ENCODE measurements at regions not wholly inside any gene's neighbourhood (a gene's known extent, or its start where the extent isn't known, plus 50 kb on each side); places are given as distances from the start of the nearest gene placed in this dataset.

DNA sequence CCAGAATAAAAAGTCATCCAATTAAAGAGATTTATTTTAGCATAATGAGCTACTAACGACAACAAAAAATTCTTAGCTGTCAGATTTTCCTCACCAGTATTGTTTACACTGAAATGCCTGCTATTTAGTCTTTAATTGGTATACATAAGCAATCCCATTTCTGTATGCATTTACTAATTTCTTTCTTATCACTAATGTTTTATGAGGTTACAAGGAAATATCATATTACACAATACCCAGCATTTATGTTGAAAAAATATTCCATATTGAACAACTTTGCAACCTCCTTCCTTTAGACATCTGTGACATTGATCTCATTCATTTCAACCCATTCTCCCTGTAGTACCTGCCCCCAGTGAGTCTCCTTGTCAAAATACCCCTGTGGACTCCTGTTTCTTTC, 135.4 kb downstream of the SLITRK6 start:
- no peak for DNase-seq

DNA sequence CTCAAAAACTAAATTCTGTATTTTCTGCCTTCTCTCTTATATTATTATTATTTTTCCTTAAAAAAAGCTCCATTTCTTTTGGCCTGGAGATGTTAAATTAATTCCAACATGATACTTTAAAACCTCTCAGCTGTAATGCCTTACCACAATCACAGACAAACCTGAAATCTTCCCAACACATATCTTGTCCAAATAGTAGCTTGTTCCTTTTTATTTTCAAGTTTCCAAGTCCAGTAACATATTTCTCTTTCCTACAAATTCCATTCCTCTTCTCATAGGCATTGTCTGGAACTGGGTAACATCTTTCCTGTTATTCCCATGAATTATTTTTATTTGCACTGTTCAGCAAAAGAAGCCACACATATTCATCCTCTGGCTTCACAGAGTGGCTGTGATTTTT, 137.0 kb downstream of the SLITRK6 start:
- DNase-seq: no peak

DNA sequence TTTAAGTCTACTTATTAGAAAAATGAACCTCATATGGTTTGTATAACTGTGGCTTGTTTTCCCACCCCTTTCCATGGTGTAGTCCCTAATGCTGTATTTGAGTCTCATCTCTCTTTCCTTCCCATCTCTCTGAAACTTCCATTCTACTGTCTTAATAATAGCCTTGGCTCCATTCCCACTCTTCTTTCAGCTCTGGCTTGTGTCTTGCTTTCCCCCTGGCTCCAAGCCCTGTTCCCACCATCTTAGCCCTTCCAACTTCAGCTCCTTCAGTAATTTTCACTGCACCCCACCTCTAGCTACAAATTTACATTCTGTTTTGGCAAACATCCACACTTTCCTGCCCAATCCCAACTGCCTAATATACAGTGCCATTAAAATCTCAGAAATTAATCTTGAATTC, 137.5 kb downstream of the SLITRK6 start:
- DNase-seq: no peak

DNA sequence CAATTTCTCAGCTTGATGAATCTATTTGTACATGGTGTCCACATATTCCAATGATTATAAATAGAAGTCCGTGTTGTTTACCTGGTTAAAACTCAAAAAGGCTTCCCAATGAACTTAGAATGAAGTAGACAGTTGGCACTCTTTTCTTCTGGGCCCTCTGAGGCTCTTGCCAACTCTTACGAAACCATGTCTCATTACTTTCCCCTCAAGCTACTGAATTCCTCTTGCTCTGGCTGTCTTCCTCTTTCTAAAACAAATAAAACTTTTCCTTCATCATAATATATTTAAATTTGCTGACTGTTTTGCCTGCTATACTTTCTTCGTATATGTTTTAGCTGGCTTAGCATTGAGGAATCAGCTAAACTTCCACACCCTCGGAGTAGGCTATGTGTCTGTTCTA, 139.7 kb downstream of the SLITRK6 start:
- DNase-seq: no peak

DNA sequence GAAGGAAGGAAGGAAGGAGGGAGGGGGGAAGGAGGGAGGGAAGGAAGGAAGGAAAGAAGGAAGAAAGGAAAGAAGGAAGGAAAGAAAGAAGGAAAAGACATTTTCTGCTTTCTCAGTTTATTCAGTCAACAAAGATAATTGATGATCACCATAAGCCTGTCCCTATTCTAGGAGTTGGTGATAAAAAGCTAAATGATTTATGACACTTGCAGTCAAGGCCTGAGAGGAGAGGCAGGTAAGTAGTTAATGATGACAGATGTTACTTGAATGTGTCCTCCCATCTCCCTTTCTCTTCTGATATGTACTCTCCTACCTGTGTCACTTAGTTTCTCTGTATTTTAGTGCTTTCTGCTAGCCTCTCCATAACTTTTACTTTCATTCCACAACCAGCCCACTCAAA, 141.3 kb downstream of the SLITRK6 start:
- DNase-seq: no peak

DNA sequence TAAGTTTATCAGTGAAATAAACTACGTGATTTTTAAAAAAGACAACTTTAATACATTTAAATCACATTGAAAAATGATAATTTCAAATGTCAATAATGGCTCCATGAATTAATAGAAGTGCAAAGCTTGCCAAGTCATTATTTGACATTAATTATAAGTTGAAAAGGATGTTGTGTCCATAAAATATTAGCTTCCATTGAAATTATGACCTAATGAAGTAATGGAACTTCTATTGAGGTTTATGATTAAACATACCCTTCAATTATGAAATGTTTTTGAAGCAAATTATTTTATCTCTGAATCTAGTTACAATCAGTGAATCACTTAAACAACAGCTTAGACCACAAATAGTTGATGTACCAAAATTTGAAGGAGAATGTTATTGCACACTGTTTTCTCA, 144.2 kb downstream of the SLITRK6 start:
- DNase-seq: no peak

DNA sequence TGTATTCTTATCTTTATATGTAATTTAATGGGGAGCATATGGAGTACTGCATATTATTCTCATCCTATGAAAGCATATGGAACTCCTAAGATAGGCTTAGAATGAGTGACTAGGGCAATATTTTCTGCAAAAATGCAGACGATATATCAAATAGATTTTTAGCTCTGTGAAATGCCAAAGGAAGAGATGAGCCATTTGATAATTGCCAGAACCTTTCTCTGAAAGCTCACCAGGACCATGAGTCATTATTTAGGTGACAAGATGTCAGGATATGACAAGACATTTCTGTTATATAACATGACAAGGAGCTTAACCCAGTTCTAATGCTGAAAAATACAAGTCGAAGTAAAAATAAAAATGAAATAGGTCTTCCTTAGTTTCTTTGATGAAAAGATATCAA, 145.0 kb downstream of the SLITRK6 start:
- no peak for DNase-seq

DNA sequence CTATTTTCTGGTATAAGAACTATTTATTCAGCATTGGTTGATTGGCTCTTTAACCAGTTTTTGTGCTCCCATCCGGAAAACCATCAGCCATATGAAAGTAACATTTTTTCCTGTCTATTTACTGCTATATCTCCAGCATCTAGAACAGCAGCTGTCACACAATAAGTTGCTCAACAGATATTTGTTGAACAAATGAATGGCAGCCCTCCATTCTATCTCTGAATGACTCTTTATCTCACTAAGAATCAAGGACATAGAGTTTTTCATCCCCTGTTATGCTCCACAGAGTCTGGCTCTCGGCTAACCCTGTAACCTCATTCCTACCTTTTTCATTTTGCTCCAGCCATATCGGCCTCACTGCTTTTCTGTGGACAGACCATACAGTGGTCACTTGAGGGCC, 145.5 kb downstream of the SLITRK6 start:
- DNase-seq: no peak

DNA sequence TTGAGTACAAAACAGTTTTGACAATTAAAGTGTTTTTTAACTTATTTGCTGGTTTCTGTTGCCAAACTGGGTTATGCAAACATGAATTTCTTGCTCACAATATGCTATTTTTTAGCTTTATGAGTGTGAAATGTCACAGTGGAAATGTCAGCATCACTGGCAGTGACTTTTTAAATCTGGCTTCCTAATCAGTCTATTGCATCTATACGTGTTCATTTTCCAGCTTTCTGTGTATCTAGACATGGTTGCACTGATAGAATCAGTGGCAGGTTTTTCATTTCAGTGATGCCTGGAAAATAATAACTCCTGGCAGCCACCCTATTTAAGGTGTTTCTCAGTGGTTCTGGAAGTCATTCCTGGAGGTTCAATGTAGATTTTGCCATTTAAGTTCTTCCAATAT, 146.7 kb downstream of the SLITRK6 start:
- DNase-seq: no peak

DNA sequence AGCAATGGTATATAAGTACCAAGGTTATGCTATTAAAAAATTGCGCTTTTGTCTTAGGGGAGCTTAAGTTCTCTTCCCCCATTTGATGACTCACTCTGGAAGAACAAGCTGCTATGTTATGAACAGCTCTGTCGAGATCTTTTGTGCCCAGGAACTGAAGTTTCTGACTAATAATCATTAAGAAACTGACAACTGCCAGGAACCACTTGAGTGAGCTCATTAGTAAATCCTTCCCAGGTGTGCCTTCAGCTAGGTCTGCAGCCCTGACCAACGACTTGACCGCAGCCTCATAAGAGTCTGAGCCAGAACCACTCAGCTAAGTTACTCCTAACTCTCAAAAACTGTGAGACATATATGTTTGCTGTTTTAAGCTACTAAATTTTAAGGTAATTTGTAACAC, 147.8 kb downstream of the SLITRK6 start:
- DNase-seq: no peak

DNA sequence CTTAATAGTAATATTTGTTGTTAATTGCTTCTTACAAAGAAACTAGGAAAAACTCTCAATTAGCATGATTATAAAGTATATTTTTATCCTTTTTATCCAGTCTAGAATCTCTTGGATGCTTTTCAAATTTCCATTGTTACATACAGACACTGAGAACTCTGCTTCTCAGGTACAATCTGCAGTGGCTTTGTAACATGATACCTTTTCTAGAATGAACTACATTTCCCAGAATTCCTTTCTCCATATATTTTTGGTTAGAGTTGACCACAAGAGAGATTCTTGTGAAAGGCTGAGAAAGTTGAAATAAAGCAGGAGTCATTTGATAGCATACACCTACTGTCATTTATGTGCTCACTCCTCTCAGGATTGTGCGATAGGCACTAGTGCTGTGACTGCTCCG, 148.6 kb downstream of the SLITRK6 start:
- DNase-seq: no peak

DNA sequence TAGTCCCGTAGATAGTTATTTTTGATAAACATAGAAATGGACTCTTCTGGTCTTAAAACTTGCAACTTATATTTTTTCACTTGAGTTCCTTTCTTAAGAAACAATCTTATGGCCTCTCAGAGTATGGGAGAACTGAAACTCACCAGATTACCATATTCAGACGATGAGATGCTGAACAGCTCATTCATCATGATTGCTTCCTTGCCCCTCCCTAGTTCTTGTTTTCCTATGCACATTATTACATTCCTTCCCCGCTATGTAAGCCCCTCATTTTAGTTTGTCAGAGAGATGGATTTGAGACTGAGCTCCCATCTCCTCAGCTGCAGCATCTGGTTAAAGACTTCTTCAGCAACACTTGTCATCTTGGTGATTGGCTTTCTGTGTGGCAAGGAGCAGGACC, 158.5 kb downstream of the SLITRK6 start:
- DNase-seq: no peak

DNA sequence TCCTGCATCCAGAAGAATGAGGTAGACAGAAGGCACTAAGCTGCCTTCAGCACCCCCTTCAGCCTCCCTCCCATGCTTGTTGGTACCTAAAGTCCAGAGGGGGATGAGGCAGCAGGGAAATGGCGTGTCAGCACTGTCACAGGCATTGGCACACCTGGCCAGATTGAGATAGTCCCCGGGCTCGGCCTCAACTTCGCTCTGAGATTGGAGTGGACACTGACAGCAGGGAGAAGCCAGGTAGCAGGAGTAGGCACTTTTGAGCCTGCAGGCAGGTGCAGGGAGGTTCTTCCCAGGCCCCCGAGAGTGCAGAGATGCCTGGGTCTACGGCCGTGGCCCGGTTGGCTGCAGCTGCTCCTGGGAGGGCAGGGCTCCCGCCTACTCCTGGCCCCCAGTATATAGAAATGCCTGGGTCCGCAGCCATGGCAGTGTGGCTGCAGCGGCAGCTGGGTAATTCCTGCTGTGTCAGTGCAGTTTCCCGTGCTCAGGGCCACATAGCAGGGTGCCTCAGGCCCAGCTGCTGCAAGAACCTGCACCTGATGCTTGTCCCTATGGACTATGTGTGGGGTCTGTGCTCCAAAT, 160.3 kb downstream of the SLITRK6 start:
- peak; percentile 29 for DNase-seq

DNA sequence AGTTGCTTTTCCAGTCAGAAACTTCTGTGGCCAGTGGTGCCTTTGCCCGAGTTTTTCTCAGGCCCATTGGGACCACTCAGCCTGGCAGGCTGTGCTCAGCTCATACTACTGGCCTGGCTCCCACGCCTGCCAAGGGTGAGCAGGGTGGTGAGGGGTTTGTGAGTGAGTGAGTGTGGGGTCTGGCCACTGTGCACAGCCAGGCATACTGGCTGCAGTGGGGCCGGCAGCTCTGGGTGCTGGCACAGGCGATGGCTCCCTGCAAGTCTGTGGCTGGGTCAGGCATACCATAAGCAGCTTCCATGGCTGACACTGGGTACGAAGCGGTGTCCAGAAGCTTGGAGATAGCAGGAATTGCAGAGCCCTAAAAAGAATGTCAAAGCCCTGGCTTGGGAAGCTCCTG, 161.0 kb downstream of the SLITRK6 start:
- no peak for DNase-seq

DNA sequence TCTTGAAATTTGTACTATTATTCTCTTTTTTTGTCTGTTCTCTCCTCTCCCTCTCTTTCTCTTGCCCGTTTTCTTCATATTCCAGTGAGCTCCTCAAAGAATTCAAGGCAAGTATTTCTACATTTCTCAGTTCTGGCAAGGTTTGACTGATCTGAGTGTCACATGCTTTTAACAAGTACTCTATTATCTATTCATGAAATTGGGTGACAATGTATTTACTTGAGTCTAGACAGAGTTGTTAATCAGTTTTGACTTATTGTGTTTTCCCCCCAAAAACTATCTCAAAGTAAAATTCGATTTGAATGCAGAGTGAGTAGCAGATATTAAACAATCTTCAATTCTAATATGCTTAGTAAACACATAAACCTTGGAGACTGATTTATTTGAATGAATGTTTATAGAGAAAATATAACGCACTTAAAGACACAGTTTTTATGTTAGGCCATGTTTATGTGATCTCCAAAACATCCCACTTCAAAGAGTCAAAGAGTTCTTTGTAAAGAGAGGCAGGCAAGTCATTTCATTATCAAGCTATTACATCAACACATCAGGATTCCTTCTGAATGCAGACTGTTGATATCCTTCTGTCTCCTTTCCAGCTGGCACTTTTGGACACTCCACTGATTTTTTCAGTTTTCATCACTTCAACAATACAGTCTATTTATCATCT, 166.6 kb downstream of the SLITRK6 start:
- DNase-seq: no peak

DNA sequence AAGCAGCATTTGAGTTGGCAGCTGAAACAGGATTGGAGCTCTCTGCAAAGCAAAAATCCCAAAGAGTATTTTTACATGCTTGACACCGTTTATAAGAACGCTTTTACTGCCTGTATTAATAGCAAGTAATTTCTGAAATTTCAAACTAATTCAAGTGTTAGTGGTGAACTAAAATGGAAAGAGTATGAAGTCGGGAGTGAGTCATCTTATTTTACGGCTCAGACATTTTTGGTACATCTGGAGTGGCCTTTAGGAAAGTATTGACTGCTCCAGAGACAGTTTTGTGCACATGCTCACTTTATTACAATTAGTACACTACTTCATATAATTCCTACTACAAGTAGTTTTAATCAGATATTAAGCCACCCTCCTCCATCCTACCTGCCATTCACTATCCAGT, 167.4 kb downstream of the SLITRK6 start:
- no peak for DNase-seq

DNA sequence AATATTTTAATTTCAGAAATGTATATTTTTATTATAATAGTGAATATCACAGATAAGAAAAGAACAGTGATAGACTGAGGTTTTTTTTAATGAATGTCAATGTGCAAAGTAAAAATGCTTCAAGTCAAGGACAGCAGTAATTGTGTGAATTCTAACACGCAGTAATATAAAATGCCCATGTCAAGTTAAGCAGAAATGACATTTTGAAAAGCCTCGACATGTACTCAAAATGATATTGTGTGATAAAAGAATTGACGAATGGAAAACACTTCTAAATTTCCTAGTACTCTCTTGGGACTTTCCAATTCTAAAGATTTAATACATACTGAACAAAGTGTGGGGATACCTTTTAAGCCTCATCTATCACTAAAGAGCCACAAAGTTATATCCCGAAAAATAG, 172.6 kb downstream of the SLITRK6 start:
- no peak for DNase-seq

DNA sequence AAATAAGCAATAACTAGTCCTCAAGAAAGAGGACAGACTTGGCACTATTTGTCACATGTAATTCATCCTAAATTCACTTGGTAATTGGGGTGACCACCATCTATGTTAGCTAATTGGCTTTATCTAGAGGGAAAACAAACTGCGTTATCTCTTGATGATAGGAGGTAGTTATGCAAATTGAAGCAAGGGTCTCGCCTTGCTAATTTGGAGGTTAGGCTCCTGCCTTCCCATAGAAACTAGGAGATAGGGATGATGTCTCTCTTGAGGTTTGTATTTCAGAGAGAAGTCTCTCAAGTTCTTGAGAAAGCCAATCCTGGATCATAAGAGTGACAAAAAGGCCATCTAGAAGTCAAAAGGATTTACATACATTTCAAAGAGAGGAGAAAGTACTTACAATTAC, 179.9 kb downstream of the SLITRK6 start:
- no peak for DNase-seq

DNA sequence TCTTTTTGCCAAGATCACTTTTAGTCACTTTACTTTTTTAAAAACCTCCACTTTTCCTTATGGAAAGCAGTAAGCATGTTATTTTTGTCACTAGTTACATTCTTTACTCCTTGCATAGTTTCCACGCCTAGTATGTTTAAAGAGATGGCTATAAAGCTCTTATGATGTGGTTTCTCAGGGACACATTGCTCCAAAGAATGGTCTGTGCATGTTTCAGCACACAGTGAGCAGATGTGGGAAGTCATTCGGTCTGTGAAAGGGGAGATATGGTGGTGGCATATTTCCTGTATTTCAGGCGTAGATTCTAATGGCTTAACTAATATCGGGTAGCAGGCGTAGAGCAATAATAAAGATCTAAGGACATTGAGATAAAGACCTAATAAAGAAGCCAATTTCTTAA, 180.7 kb downstream of the SLITRK6 start:
- DNase-seq: no peak

DNA sequence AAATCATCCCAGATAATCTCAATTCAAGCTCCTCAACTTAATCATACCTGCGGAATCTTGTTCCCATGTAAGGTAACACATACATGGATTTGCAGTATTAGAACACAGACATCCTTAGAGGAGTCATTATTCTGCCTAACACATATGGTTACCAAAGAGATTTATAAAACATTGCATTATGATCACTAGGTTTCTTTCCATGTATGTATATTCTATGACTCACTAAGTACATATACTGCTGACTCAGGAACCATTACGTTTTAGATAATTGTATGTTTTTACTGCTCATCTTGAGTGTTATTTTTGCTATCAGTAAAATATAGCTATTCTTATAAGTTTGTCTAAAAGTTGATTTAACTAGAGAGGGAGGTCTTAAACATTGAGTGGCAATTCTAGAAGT, 182.9 kb downstream of the SLITRK6 start:
- no peak for DNase-seq

DNA sequence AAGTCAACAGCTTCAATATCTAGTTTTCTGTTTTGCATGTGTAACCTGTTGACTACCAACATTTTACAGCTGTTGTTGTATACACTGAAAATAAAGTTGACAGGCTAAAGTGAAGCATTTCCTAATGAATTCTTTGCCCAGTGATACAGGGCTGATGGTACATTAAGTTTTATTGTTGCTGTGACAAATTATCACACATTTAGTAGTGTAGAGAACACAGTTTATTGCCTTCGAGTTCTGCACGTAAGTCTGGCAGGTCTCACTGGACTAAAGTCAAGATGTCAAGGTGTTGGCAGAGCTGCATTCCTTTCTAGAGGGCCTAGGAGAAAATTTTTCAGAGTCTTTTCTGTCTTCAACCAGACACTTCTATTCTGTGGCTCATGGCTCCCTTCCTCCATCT, 184.2 kb downstream of the SLITRK6 start:
- DNase-seq: no peak

DNA sequence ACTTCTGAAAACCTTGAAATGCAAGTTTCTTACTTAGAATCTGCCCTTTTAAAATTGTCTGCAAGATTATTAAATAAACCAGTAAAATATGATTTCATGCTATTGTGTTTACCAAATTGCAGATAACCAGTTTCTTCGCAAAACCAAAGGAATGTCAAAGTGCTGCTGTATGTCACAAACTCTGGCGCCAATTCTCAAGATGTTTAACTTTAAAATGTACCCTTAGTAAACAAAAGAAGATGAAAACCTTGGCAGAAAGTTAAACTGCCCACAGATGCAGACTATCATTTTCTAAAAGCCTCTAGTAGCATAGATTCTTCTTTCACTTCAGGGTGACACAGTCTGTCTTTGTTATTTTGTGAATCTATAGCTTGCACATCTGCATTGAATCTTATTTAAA, 189.2 kb downstream of the SLITRK6 start:
- DNase-seq: no peak

DNA sequence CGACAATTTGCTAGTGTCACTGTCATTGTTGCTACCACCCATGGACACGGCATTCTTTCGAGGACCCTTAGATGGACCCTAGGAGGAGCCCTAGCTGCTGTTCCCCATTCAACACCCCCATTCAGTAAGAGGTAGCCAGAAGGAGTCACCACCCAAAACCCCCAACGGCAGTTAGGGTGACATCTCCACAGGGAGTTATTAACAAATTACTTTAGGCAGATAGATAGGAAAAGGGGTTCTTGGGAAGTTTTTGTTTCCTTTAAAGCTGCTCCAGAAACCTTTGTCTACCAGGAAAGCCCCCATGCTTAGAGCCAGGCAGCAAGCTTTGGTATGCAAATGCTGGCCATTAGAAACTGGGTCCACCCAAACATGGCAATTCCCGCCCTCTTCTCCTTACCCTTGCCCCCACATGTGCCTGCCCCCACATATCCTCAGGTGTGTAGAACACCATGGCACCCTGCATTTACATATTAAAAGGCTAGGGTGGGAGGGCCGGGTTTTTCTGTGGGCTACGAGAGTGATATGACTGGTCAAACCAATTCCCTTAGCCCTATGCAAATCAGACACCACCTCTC, 190.9 kb downstream of the SLITRK6 start:
- DNase-seq: no peak

DNA sequence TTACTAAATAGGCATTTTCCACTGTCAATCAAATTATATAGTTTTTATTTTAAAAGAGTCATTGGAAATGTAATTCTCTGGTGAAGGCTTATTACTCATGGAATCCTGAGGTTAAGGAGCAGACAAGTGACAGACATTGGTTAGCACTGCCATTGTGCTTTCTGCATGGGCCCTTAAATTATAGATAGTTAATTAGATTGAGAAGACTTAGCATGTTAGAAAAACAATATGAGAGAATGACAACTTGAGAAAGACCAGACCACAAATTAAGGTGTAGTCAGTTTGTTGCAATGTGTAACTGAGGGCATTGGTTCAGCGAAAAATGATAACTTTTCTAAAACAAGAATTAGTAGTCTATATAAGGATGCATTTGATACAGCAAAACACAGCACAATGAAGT, 195.5 kb downstream of the SLITRK6 start:
- DNase-seq: no peak

DNA sequence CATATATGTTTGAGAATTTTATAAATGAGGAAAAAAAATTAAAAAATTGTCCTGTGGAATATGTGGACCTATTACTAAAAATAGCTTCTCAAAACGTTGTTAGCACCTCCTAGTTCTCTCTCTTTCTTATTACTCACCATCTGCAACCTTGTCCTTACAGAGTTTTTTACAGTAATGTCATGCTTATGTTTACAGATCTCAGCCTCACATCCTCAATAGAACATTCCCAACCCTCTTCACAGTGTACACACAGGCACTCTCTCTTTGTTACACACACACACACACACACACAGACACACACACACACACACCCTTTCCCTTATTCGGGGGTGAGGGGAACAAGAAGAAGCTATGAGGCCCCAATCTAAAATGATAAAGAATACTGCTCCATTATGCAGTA, 197.7 kb downstream of the SLITRK6 start:
- no peak for DNase-seq
